Suppressor macrophage (primary cell): ENCODE measurements at regions not wholly inside any gene's neighbourhood (a gene's known extent, or its start where the extent isn't known, plus 50 kb on each side); places are given as distances from the start of the nearest gene placed in this dataset.

Experiments used
- DNase-seq, 4 experiments: peaks; one replicate each; pipeline ENCODE4 v3.0.0-alpha.2; 2020 to 2022

DNA sequence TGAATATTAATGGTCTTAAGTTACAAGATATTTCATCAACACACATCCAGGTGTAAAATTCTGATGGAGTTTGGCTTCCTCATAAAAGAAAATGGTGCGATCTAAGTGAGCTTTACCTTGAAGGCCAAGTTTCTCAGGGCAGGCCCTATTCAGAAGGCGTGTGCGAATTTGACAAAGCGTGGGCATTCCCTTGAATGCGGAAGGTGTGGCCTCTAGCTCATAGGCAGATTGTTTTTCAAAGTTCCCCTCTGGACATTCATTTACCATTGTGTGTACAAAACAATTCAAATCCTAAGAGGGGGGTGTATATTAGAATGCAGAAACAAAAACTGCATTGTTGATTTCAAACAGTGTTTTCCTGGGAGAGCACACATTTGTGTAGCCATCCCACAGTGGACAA, 411.9 kb upstream of the PKN2 start:
- no peak for DNase-seq

GRCh38 chr1:88274431-88274830, 409.6 kb upstream of the PKN2 start:
- DNase-seq: no peak

DNA sequence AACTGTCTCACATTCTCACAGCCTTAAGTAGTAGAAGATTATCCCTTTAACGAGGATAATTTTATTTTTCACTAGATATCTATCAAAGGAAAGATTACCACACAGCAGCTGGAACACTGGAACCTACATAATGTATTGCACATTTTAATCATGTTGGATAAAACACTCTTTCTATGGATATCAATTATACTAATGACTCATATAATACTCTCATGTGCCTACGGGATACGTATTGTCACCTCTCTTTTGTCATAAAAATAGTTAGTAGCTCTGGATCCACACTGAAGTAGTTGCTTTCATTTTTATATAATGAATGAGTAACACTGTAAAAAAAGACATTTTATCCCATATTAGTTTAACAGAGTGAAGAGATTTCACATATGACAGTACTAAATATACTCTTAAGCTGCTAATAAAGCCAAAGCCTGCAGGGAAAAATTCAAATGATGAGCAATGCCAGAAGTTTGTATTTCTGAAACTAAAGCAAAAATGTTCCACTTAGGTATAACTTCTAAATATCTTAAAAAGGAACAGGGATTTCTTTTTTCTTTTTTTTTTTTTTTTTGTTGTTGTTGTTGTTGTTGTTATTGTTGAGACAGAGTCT, 408.7 kb upstream of the PKN2 start:
- no peak for DNase-seq

GRCh38 chr1:88276163-88276562, 407.9 kb upstream of the PKN2 start:
- no peak for DNase-seq

- no peak for DNase-seq
These were observed 400.0 kb upstream of the PKN2 start for GRCh38 chr1:88284066-88284465.

- no peak for DNase-seq
These were observed 399.3 kb upstream of the PKN2 start for GRCh38 chr1:88284666-88285366.

DNA sequence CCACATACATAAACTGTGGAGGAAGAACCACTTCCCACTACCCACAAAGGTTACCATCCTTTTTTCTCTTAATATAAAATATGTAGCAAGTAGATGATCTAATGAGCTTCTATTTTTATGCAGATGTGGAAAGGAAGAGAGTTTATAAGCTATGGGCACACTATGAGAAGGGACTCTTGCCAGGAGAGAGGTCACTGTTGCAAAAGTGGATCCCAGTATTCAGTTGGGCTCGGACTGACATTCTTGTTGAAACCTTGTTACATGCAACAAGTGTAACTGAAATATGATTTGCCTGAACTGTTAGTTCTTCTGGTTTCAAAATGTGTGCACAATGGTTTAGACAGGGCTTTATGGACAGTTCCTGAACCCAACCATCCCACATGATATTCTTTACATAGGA, 397.4 kb upstream of the PKN2 start:
- no peak for DNase-seq

DNA sequence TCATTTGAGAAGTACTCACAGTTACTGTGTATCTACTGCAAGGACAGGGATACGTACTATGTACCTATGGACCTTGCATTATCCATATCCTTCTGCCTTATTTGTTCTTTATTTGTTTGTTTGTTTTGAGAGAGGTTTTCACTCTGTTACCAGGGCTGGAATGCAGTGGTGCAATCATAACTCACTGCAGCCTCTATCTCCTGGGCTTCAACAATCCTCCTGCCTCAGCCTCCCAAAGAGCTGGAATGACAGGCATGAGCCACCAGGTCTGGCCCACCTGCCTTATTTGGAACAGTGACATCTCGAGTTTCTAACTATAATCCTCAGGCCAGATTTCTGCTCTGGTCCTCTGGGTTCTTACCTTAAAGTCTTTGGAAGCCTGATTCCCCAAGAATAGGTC, 395.5 kb upstream of the PKN2 start:
- DNase-seq: no peak

GRCh38 chr1:88289401-88290102, 394.5 kb upstream of the PKN2 start:
- DNase-seq: no peak

DNA sequence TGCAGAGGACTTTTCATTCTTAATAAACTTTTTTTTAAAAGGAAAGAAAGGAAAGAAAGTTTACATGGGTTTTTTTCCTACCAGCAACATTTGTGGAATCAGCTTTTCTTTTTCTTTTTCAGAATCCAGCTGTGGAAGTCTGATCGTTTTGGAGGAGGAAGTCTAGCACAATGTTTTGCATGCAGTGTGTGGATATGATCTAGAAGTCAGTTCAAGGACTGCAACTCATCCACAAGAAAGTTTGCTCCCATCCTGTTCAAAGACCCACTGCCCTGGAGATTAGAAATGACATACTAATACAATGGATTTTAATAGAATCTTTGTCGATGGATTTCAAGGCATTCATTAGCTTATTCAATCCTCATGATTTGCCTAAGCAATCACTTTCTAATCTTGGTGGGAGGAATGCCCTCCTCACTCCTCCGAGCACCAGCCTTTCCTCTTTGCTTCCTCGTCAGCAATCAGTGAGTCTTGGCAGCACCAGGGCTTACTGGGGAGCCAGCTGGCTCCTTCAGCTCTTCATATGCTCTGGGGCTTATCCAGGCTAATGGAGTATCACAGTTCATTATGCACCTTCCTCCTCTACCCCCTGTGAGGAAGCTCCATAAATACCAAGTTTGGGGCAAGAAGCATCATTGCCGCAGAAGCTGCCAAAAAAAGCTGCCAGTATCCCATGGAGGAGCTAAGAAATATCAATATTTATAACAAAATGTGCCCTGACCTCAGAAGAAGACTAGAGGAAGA, 392.3 kb upstream of the PKN2 start:
- DNase-seq: no peak

GRCh38 chr1:88293691-88294190, 390.3 kb upstream of the PKN2 start:
- DNase-seq: no peak

GRCh38 chr1:88296227-88296626, 387.8 kb upstream of the PKN2 start:
- DNase-seq: no peak

DNA sequence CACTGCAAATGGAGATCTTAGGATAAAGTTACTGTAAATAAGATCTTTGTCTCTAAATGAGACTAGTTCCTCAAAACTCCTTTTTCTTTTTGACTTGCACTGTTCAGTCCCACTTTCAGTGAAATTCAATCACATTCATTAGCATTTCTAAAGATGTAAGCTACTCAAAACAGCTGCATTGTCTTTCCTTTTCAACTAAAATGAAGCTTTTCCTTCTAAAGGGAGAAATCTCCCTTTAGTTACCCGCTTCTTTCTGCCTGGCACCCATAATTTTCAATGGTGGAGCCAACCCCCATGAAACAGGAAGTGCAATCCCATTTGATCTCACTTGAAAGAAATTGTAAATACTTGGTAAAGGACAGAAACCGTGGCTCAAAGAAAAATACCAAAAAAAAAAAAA, 387.4 kb upstream of the PKN2 start:
- DNase-seq: no peak

DNA sequence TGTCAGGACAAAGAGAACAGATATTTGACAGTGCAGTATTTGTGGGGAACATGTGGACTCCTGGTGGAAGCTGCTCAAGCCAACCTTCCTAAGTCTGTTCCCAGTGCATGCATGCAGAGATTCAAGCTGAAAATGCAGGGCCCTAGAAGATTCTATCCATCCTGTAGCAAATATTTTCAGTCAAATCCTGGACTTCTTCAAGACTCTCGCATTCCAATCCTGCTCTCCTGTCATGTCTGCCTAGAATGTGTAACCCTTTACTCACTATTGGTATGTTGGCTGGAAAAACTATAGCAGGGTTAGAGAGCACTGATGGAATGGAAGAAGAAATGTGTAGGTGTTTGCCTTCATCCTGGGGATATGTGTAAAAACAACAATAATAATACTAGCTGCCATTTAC, 385.6 kb upstream of the PKN2 start:
- no peak for DNase-seq

GRCh38 chr1:88300752-88301263, 383.3 kb upstream of the PKN2 start:
- DNase-seq: no peak

DNA sequence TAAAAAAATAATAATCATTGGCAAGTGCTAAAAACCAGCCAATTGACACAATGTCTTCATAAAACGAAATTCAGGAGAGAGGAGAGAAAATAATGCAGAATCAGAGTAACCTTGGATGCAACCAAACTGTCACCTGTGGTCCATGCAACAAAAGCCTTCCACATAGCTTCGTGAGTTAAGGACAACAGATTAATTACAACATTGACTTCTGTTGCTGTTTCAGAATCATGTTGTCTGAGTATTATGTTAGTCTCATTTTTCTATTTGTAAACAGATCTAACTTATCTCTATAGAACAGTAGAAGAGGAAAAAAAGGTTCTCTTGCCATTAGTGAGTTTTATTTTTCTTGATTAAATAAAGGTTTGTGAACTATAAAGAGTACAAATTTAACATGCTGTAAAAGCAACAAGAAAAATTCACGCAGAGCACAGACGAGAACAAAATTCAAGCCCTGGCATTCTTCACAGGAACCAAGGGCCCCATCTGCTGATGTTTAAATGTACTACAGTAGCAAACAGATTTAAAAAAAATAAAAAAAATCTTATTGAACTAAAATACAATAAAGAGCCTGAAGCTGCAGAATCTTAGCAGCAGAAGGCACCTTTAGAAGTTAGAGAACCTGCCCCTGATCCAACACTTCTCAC, 381.1 kb upstream of the PKN2 start:
- DNase-seq: peak in 2 of 4 experiments; percentile 2 to 9

DNA sequence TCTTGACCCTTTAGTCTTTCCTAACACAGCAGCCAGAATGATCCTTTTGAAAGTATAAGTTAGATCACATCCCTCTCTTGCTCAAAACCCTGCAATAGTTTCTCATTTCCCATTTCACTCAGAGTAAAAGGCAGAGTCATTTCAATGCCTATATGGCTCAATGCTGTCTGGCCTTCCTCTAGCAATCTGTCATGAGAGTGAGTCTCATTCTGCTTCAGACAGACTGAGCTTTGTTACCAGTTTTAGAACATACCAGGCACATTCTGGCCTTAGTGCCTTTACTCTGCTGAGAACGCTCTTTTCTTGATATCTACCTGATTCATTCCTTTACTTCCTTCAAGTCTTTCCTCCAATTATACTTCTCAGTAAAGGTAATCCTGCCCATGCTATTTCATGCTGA, 372.8 kb upstream of the PKN2 start:
- DNase-seq: peak in 1 of 4 experiments; percentile 1

DNA sequence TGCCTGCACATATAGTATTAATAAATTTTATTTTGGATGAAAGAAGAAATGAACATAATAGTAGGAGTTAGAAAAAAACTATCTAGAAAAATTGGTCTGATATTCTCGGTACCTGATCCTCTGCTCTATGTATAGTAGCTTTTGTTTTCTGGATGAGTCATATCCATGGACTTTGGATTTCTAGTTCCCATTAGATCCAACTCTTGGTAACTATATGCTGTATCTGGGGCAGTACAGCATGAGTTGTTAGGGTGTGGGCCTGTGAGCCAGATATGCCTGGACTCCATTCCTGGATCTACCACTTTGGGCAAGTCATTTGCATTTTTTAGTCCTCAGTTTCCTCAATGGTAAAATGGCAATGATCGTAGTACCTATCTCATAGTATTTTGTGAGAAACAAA, 372.2 kb upstream of the PKN2 start:
- DNase-seq: no peak

DNA sequence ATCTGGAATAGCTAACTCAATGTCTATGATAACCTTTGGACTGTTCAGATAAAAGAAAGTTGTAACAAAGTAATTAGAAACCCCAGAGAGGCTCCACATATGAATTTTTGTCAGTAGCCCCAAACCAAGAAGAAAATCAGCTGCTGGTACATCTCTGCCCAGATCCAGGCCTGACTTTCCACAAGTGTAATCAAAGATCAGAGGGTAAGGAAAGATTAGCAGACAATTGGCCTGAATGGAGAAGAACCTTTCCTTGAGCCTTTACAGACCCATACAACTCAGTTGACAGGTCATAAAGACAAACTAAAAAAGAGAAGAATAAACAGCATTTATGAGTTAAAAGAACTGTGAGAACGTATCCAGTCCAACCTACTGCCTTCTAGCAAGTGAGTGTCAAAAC, 366.7 kb upstream of the PKN2 start:
- no peak for DNase-seq

- DNase-seq: no peak
These were observed 365.3 kb upstream of the PKN2 start for GRCh38 chr1:88318740-88319139.

DNA sequence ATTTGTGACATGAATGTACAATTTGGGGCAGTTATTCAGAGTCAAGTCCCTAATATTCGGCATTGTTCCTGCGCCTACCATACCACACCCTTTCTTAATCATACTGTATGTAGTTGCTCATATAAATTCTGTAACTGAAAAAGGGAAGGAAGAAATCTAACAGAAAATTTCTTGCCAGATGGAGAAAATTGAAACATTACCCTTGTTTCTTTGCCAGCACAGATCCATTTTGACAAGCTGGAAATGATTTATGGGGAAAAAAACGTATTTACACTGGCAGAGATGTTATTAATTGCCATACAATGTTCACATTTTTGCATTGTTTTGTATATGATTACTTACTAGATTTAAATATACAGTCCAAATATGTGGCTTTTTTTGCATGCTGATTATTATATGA, 363.8 kb upstream of the PKN2 start:
- no peak for DNase-seq

- DNase-seq: no peak
These were observed 362.4 kb upstream of the PKN2 start for GRCh38 chr1:88321706-88322105.

- no peak for DNase-seq
These were observed 359.2 kb upstream of the PKN2 start for GRCh38 chr1:88324899-88325298.
